ENCODE measurements at regions not wholly inside any gene's neighbourhood (a gene's known extent, or its start where the extent isn't known, plus 50 kb on each side); places are given as distances from the start of the nearest gene placed in this dataset.

DNA sequence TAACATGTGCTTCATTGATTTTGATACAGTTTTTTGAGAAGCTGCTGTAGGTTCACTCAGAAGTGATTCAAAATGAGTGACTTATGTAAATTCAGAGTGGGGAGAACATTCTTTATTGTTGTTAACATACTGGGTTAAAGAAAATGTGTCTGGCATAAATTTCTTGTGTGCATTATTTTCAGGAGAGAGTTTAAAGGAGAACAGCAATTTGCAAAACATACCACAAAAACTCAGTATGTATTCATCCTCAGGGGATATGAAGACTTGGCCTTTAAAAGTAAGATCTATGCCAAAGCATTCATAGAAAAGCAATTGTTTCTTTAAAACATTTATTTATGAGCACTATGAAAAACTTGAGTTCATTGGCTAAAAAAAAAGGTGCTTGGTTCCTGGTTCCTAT is 1089.8 kb downstream of the ROBO2 start:
- H3K4me3 ChIP-seq (ENCODE audit: low read length in 3 of 3) = no peak overlapping the region
- no peak for FAIRE-seq
- H3K27ac ChIP-seq (ENCODE audit: low read depth in 2 of 2, low read length in 2 of 2) = no peak overlapping the region
- no peak for DNase-seq
- H3K9ac ChIP-seq (ENCODE audit: low read length in 3 of 3) = no peak overlapping the region
- no peaks in the 10 kb centered on the region for H3K36me3 ChIP-seq (ENCODE audit: control insufficient read depth in 2 of 3, insufficient read depth in 3 of 3, low read length in 3 of 3)
- no peaks in the 10 kb centered on the region for H3K9me3 ChIP-seq (ENCODE audit: control insufficient read depth in 2 of 3, insufficient read depth in 1 of 3, low read length in 3 of 3)
- TF ChIP-seq, protein P1, sequence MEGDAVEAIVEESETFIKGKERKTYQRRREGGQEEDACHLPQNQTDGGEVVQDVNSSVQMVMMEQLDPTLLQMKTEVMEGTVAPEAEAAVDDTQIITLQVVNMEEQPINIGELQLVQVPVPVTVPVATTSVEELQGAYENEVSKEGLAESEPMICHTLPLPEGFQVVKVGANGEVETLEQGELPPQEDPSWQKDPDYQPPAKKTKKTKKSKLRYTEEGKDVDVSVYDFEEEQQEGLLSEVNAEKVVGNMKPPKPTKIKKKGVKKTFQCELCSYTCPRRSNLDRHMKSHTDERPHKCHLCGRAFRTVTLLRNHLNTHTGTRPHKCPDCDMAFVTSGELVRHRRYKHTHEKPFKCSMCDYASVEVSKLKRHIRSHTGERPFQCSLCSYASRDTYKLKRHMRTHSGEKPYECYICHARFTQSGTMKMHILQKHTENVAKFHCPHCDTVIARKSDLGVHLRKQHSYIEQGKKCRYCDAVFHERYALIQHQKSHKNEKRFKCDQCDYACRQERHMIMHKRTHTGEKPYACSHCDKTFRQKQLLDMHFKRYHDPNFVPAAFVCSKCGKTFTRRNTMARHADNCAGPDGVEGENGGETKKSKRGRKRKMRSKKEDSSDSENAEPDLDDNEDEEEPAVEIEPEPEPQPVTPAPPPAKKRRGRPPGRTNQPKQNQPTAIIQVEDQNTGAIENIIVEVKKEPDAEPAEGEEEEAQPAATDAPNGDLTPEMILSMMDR (IDR thresholded peaks at IDR 0.05; ENCODE audit: borderline replicate concordance, extremely low read depth, insufficient read depth) = no peak
- no peaks in the 10 kb centered on the region for H3K27me3 ChIP-seq (ENCODE audit: control insufficient read depth, insufficient read depth, low read length)
- intact Hi-C loops (cut with DNase I) = no loop called here
- H3K4me1 ChIP-seq (ENCODE audit: control insufficient read depth in 2 of 3, insufficient read depth in 2 of 3, low read depth in 1 of 3, low read length in 3 of 3) = no peaks in the 10 kb centered on the region

DNA sequence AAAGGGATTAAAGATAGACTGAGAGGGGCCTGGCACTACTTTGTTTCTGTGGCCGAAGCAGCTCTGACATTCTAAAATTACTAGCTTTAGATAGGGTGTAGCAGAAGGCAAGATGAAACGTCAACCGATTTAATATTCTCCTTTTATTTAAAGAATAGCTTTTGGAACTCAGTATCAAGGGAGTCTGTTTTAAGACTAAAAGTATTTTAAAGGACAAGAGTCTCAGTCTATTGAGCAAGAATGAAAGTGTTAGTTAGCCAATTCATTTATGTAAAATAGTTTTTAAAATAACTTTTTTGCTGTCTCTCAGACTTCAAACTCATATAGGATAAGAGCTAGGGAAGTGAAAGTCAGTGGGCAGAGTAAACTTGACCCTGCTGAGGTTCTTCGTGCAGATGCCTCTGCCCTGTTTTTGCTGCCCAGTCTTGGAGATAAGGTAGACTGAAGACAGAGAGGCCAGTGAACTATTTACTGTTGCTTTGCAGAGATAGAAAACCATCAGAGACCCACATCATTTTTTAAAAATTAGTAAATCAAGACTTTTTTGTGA is 1090.9 kb downstream of the ROBO2 start:
- H3K4me3 ChIP-seq (ENCODE audit: low read length in 3 of 3) = no peak overlapping the region
- H3K27me3 ChIP-seq (ENCODE audit: control insufficient read depth, insufficient read depth, low read length) = no peaks in the 10 kb centered on the region
- H3K27ac ChIP-seq (ENCODE audit: low read depth in 2 of 2, low read length in 2 of 2) = no peak overlapping the region
- DNase-seq = no peak
- H3K9ac ChIP-seq (ENCODE audit: low read length in 3 of 3) = no peak overlapping the region
- H3K9me3 ChIP-seq (ENCODE audit: control insufficient read depth in 2 of 3, insufficient read depth in 1 of 3, low read length in 3 of 3) = no peaks in the 10 kb centered on the region
- intact Hi-C loops (cut with DNase I) = no loop called here
- no peaks in the 10 kb centered on the region for H3K4me1 ChIP-seq (ENCODE audit: control insufficient read depth in 2 of 3, insufficient read depth in 2 of 3, low read depth in 1 of 3, low read length in 3 of 3)
- TF ChIP-seq, protein P1 (IDR thresholded peaks at IDR 0.05; ENCODE audit: borderline replicate concordance, extremely low read depth, insufficient read depth) = no peak
- H3K36me3 ChIP-seq (ENCODE audit: control insufficient read depth in 2 of 3, insufficient read depth in 3 of 3, low read length in 3 of 3) = no peaks in the 10 kb centered on the region
- FAIRE-seq = no peak

DNA sequence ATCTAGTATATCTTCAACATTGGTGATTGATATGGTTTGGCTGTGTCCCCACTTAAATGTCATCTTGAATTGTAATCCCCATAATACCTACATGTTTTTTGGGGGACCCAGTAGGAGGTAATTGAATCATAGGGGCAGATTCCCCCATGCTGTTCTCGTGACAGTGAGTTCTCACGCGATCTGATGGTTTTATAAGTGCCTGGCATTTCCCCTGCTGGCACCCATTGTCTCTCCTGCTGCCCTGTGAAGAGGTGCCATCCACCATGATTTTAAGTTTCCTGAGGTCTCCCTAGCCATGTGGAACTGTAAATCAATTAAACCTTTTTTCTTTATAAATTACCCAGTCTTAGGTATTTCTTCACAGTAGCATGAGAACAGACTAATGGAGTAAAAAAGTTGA is 1094.6 kb downstream of the ROBO2 start:
- TF ChIP-seq, protein P1 (IDR thresholded peaks at IDR 0.05; ENCODE audit: borderline replicate concordance, extremely low read depth, insufficient read depth) = no peak
- H3K27ac ChIP-seq (ENCODE audit: low read depth in 2 of 2, low read length in 2 of 2) = no peak overlapping the region
- no peaks in the 10 kb centered on the region for H3K9me3 ChIP-seq (ENCODE audit: control insufficient read depth in 2 of 3, insufficient read depth in 1 of 3, low read length in 3 of 3)
- FAIRE-seq (no peak), DNase-seq (no peak)
- H3K9ac ChIP-seq (ENCODE audit: low read length in 3 of 3) = no peak overlapping the region
- H3K4me1 ChIP-seq (ENCODE audit: control insufficient read depth in 2 of 3, insufficient read depth in 2 of 3, low read depth in 1 of 3, low read length in 3 of 3) = no peaks in the 10 kb centered on the region
- H3K4me3 ChIP-seq (ENCODE audit: low read length in 3 of 3) = no peak overlapping the region
- intact Hi-C loops (cut with DNase I) = no loop called here
- H3K36me3 ChIP-seq (ENCODE audit: control insufficient read depth in 2 of 3, insufficient read depth in 3 of 3, low read length in 3 of 3) = no peaks in the 10 kb centered on the region
- no peaks in the 10 kb centered on the region for H3K27me3 ChIP-seq (ENCODE audit: control insufficient read depth, insufficient read depth, low read length)

DNA sequence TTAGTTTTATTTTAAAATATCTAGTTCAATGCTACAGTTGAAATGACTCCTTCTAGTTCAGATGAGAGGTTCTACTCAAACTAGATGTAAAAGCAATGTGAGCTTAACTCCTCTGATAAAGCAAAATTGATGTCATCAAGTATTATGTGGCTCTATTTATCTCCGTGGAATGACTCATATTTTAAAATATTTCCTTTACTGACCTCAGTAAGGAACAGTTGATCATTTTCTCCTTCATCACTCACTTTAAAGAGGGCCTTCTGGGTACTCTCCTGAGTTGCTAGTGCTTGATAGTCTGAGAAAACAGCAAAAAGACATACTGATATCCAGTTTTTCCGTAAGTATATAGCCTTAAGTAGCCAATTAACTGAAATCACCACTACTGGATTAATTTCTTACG is 1099.3 kb downstream of the ROBO2 start:
- no peak overlapping the region for H3K9ac ChIP-seq (ENCODE audit: low read length in 3 of 3)
- FAIRE-seq = no peak

More for the DNA sequence above, 1099.3 kb downstream of the ROBO2 start:
- H3K4me1 ChIP-seq (ENCODE audit: control insufficient read depth in 2 of 3, insufficient read depth in 2 of 3, low read depth in 1 of 3, low read length in 3 of 3) = no peaks in the 10 kb centered on the region
- no peak overlapping the region for H3K27ac ChIP-seq (ENCODE audit: low read depth in 2 of 2, low read length in 2 of 2)
- H3K9me3 ChIP-seq (ENCODE audit: control insufficient read depth in 2 of 3, insufficient read depth in 1 of 3, low read length in 3 of 3) = no peaks in the 10 kb centered on the region
- TF ChIP-seq, protein P1 (IDR thresholded peaks at IDR 0.05; ENCODE audit: borderline replicate concordance, extremely low read depth, insufficient read depth) = no peak
- no peaks in the 10 kb centered on the region for H3K36me3 ChIP-seq (ENCODE audit: control insufficient read depth in 2 of 3, insufficient read depth in 3 of 3, low read length in 3 of 3)
- no peaks in the 10 kb centered on the region for H3K27me3 ChIP-seq (ENCODE audit: control insufficient read depth, insufficient read depth, low read length)
- no peak for DNase-seq
- H3K4me3 ChIP-seq (ENCODE audit: low read length in 3 of 3) = no peak overlapping the region
- intact Hi-C loops (cut with DNase I) = no loop called here
